ENCODE measurements at regions not wholly inside any gene's neighbourhood (a gene's known extent, or its start where the extent isn't known, plus 50 kb on each side); places are given as distances from the start of the nearest gene placed in this dataset.
"Not testable (repeated sequence)": the region's sequence is repeated elsewhere in the genome, so short reads cannot be mapped to it uniquely, and the experiment has no call there.

- WGBS (ENCODE audit: insufficient coverage): 76% methylated on average over 10 of the region's 13 CpGs
- Histone ChIP-seq H3K27me3 (replicated peaks in 2 of 5; ENCODE audit: control insufficient read depth in 4 of 5, insufficient read depth in 5 of 5, low read length in 4 of 5) (no peaks in the 10 kb centered on the region), H3K27ac (ENCODE audit: insufficient read depth in 1 of 2, low read depth in 1 of 2, low read length in 2 of 2, poor library complexity in 1 of 2, severe bottlenecking in 2 of 2) (no peak overlapping the region), H3K36me3 (ENCODE audit: control insufficient read depth in 4 of 4, insufficient read depth in 4 of 4, low read length in 3 of 4) (no peaks in the 10 kb centered on the region), H3K4me1 (ENCODE audit: control extremely low read depth in 1 of 4, control insufficient read depth in 4 of 4, insufficient read depth in 4 of 4, low read length in 3 of 4) (no peaks in the 10 kb centered on the region), H3K9me3 (ENCODE audit: control extremely low read depth in 1 of 5, control insufficient read depth in 4 of 5, insufficient read depth in 2 of 5, low read depth in 1 of 5, low read length in 4 of 5) (peaks cover 0 to 3% (median 0%) of the 10 kb centered on the region in 5 experiments), H3K4me3 (ENCODE audit: control insufficient read depth in 1 of 7, extremely low read depth in 1 of 7, insufficient read depth in 4 of 7, low read depth in 2 of 7, low read length in 6 of 7) (no peak overlapping the region)
- no peak for DNase-seq
- CTCF ChIA-PET: interaction anchor here (0.9 kb wide), 1 partner anchor 1152 kb away, joined by 3 read pairs; no protein-coding TSS in a partner anchor
- POLR2A ChIA-PET: no interaction called here
Observed at GRCh38 chr15:84400017-84400740, 164.6 kb downstream of the GOLGA6L4 start.

GRCh38 chr15:84400820-84401219 lies 165.2 kb downstream of the GOLGA6L4 start:
- Histone ChIP-seq H3K9me3 (ENCODE audit: control extremely low read depth in 1 of 5, control insufficient read depth in 4 of 5, insufficient read depth in 2 of 5, low read depth in 1 of 5, low read length in 4 of 5) (peaks cover 0 to 3% (median 0%) of the 10 kb centered on the region in 5 experiments), H3K36me3 (ENCODE audit: control insufficient read depth in 4 of 4, insufficient read depth in 4 of 4, low read length in 3 of 4) (no peaks in the 10 kb centered on the region), H3K27me3 (replicated peaks in 2 of 5; ENCODE audit: control insufficient read depth in 4 of 5, insufficient read depth in 5 of 5, low read length in 4 of 5) (no peaks in the 10 kb centered on the region), H3K27ac (ENCODE audit: insufficient read depth in 1 of 2, low read depth in 1 of 2, low read length in 2 of 2, poor library complexity in 1 of 2, severe bottlenecking in 2 of 2) (no peak overlapping the region), H3K4me3 (ENCODE audit: control insufficient read depth in 1 of 7, extremely low read depth in 1 of 7, insufficient read depth in 4 of 7, low read depth in 2 of 7, low read length in 6 of 7) (no peak overlapping the region), H3K4me1 (ENCODE audit: control extremely low read depth in 1 of 4, control insufficient read depth in 4 of 4, insufficient read depth in 4 of 4, low read length in 3 of 4) (no peaks in the 10 kb centered on the region)
- WGBS (ENCODE audit: insufficient coverage): 100% methylated on average over 3 of the region's 5 CpGs
- no peak for DNase-seq
- CTCF ChIA-PET: interaction anchor here (0.9 kb wide), 1 partner anchor 1152 kb away, joined by 3 read pairs; no protein-coding TSS in a partner anchor
- POLR2A ChIA-PET: no interaction called here

- POLR2A ChIA-PET; H3K36me3 ChIP-seq (ENCODE audit: control insufficient read depth in 4 of 4, insufficient read depth in 4 of 4, low read length in 3 of 4); H3K27me3 ChIP-seq (replicated peaks in 2 of 5; ENCODE audit: control insufficient read depth in 4 of 5, insufficient read depth in 5 of 5, low read length in 4 of 5); H3K27ac ChIP-seq (ENCODE audit: insufficient read depth in 1 of 2, low read depth in 1 of 2, low read length in 2 of 2, poor library complexity in 1 of 2, severe bottlenecking in 2 of 2); H3K4me1 ChIP-seq (ENCODE audit: control extremely low read depth in 1 of 4, control insufficient read depth in 4 of 4, insufficient read depth in 4 of 4, low read length in 3 of 4); H3K4me3 ChIP-seq (ENCODE audit: control insufficient read depth in 1 of 7, extremely low read depth in 1 of 7, insufficient read depth in 4 of 7, low read depth in 2 of 7, low read length in 6 of 7); H3K9me3 ChIP-seq (ENCODE audit: control extremely low read depth in 1 of 5, control insufficient read depth in 4 of 5, insufficient read depth in 2 of 5, low read depth in 1 of 5, low read length in 4 of 5); CTCF ChIA-PET; DNase-seq: not testable (repeated sequence)
- 93% methylated on average over 2 of the region's 5 CpGs for WGBS (ENCODE audit: insufficient coverage)
Observed at GRCh38 chr15:84401461-84401860, 165.9 kb downstream of the GOLGA6L4 start.

GRCh38 chr15:84401891-84402840 lies 166.6 kb downstream of the GOLGA6L4 start:
- WGBS (ENCODE audit: insufficient coverage): 98% methylated on average over 7 of the region's 14 CpGs
- CTCF ChIA-PET; H3K27ac ChIP-seq (ENCODE audit: insufficient read depth in 1 of 2, low read depth in 1 of 2, low read length in 2 of 2, poor library complexity in 1 of 2, severe bottlenecking in 2 of 2); H3K36me3 ChIP-seq (ENCODE audit: control insufficient read depth in 4 of 4, insufficient read depth in 4 of 4, low read length in 3 of 4); H3K4me1 ChIP-seq (ENCODE audit: control extremely low read depth in 1 of 4, control insufficient read depth in 4 of 4, insufficient read depth in 4 of 4, low read length in 3 of 4); POLR2A ChIA-PET; H3K27me3 ChIP-seq (replicated peaks in 2 of 5; ENCODE audit: control insufficient read depth in 4 of 5, insufficient read depth in 5 of 5, low read length in 4 of 5); H3K9me3 ChIP-seq (ENCODE audit: control extremely low read depth in 1 of 5, control insufficient read depth in 4 of 5, insufficient read depth in 2 of 5, low read depth in 1 of 5, low read length in 4 of 5); H3K4me3 ChIP-seq (ENCODE audit: control insufficient read depth in 1 of 7, extremely low read depth in 1 of 7, insufficient read depth in 4 of 7, low read depth in 2 of 7, low read length in 6 of 7); DNase-seq: not testable (repeated sequence)

GRCh38 chr15:84402856-84403608 lies 167.5 kb downstream of the GOLGA6L4 start:
- ChIA-PET CTCF (no interaction called here), POLR2A (no interaction called here)
- peaks cover 0 to 3% (median 0%) of the 10 kb centered on the region in 5 experiments for H3K9me3 ChIP-seq (ENCODE audit: control extremely low read depth in 1 of 5, control insufficient read depth in 4 of 5, insufficient read depth in 2 of 5, low read depth in 1 of 5, low read length in 4 of 5)
- no peaks in the 10 kb centered on the region for H3K27me3 ChIP-seq (replicated peaks in 2 of 5; ENCODE audit: control insufficient read depth in 4 of 5, insufficient read depth in 5 of 5, low read length in 4 of 5)
- 96% methylated on average over 20 of the region's 21 CpGs for WGBS (ENCODE audit: insufficient coverage)
- H3K4me3 ChIP-seq (ENCODE audit: control insufficient read depth in 1 of 7, extremely low read depth in 1 of 7, insufficient read depth in 4 of 7, low read depth in 2 of 7, low read length in 6 of 7): no peak overlapping the region
- DNase-seq: no peak
- H3K27ac ChIP-seq (ENCODE audit: insufficient read depth in 1 of 2, low read depth in 1 of 2, low read length in 2 of 2, poor library complexity in 1 of 2, severe bottlenecking in 2 of 2): no peak overlapping the region
- H3K4me1 ChIP-seq (ENCODE audit: control extremely low read depth in 1 of 4, control insufficient read depth in 4 of 4, insufficient read depth in 4 of 4, low read length in 3 of 4): no peaks in the 10 kb centered on the region
- no peaks in the 10 kb centered on the region for H3K36me3 ChIP-seq (ENCODE audit: control insufficient read depth in 4 of 4, insufficient read depth in 4 of 4, low read length in 3 of 4)

GRCh38 chr15:84409357-84409756 lies 173.8 kb downstream of the GOLGA6L4 start:
- POLR2A ChIA-PET; DNase-seq; H3K4me1 ChIP-seq (ENCODE audit: control extremely low read depth in 1 of 4, control insufficient read depth in 4 of 4, insufficient read depth in 4 of 4, low read length in 3 of 4); CTCF ChIA-PET; H3K4me3 ChIP-seq (ENCODE audit: control insufficient read depth in 1 of 7, extremely low read depth in 1 of 7, insufficient read depth in 4 of 7, low read depth in 2 of 7, low read length in 6 of 7); H3K9me3 ChIP-seq (ENCODE audit: control extremely low read depth in 1 of 5, control insufficient read depth in 4 of 5, insufficient read depth in 2 of 5, low read depth in 1 of 5, low read length in 4 of 5); H3K27ac ChIP-seq (ENCODE audit: insufficient read depth in 1 of 2, low read depth in 1 of 2, low read length in 2 of 2, poor library complexity in 1 of 2, severe bottlenecking in 2 of 2); H3K27me3 ChIP-seq (replicated peaks in 2 of 5; ENCODE audit: control insufficient read depth in 4 of 5, insufficient read depth in 5 of 5, low read length in 4 of 5); H3K36me3 ChIP-seq (ENCODE audit: control insufficient read depth in 4 of 4, insufficient read depth in 4 of 4, low read length in 3 of 4): not testable (repeated sequence)
- no CpG with 5 or more reads among the region's 4 CpGs for WGBS (ENCODE audit: insufficient coverage)

Data from common myeloid progenitor, CD34-positive (primary cell).